Activated CD4-positive, alpha-beta T cell treated with anti-CD3 and anti-CD28 coated beads, Interleukin-2, amount 10 ng/mL, durations not matched to agents 7 days and 5 days (primary cell): ENCODE measurements at regions not wholly inside any gene's neighbourhood (a gene's known extent, or its start where the extent isn't known, plus 50 kb on each side); places are given as distances from the start of the nearest gene placed in this dataset.
A peak's percentile ranks its signal among the peaks of the same experiment; 100 is the strongest.

Source experiments
- CTCF ChIA-PET: fragments of 350-600 bp; sonication (Branson Sonifier 250); formaldehyde crosslinking; loops from one replicate; lab custom pipeline; 2021; ENCODE audit warnings: antibody characterized with exemption; lab: Charles Lee
- POLR2A ChIA-PET: fragments of 350-600 bp; sonication (Branson Sonifier 250); formaldehyde crosslinking; loops from one replicate; lab custom pipeline; 2021; ENCODE audit warnings: antibody characterized with exemption; lab: Charles Lee
- DNase-seq: peaks from one replicate; pipeline ENCODE4 v3.0.0-alpha.2; 2020
- H3K27ac Mint-ChIP-seq: one replicate; pipeline ENCODE4 v1.8.0; 2021; ENCODE audit warnings: mild to moderate bottlenecking, moderate library complexity, mixed read lengths
- H3K27me3 Mint-ChIP-seq: one replicate; pipeline ENCODE4 v1.8.0; 2021; ENCODE audit warnings: mixed read lengths
- H3K36me3 Mint-ChIP-seq: one replicate; pipeline ENCODE4 v1.8.0; 2021; ENCODE audit warnings: low read depth, mixed read lengths
- H3K4me1 Mint-ChIP-seq: one replicate; pipeline ENCODE4 v1.8.0; 2021; ENCODE audit warnings: mixed read lengths
- H3K4me3 Mint-ChIP-seq: one replicate; pipeline ENCODE4 v1.8.0; 2021; ENCODE audit warnings: mild to moderate bottlenecking, moderate library complexity, mixed read lengths
- H3K9me3 Mint-ChIP-seq: one replicate; pipeline ENCODE4 v1.8.0; 2021; ENCODE audit warnings: mixed read lengths

- H3K9me3 Mint-ChIP-seq: peaks cover 5% of the 10 kb centered on the region
- no peak overlapping the region for H3K27ac Mint-ChIP-seq
- H3K4me1 Mint-ChIP-seq: no peaks in the 10 kb centered on the region
- ChIA-PET CTCF (interaction anchor here (0.8 to 6.0 kb wide), 3 partner anchors 14 to 569 kb away, joined by 3 to 38 read pairs (median 3); no protein-coding TSS in a partner anchor), POLR2A (no interaction called here)
- no peak overlapping the region for H3K4me3 Mint-ChIP-seq
- peaks cover 4% of the 10 kb centered on the region for H3K27me3 Mint-ChIP-seq
- no peak for DNase-seq
- H3K36me3 Mint-ChIP-seq: no peaks in the 10 kb centered on the region
These were observed 197.0 kb downstream of the ANAPC1 start for GRCh38 chr2:111686994-111687393.

DNA sequence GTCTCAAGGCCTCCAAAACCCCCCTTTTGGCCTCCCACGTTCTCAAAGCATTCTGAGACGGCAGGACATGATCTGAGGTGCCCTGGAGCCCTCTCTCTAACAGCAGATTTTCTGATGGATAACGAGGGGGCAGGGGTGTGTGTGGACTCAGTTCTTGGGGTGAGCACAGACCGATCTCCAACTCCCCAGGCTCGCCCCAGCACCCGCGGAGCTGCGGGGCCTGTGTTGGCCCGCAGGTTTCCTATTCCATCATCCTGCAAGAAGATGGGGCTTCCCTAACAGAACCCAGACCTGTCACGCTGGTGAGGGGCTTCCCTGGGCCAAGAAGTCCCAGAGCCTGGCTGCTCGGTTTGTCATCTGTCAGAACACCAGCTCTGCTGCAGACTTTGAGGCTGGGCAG, 196.1 kb downstream of the ANAPC1 start:
- no peaks in the 10 kb centered on the region for H3K4me1 Mint-ChIP-seq
- H3K4me3 Mint-ChIP-seq: no peak overlapping the region
- CTCF ChIA-PET: interaction anchor here (6.0 kb wide), 1 partner anchor 13 kb away, joined by 38 read pairs; no protein-coding TSS in a partner anchor
- H3K27me3 Mint-ChIP-seq: peaks cover 9% of the 10 kb centered on the region
- H3K27ac Mint-ChIP-seq: no peak overlapping the region
- H3K9me3 Mint-ChIP-seq: peaks cover 5% of the 10 kb centered on the region
- POLR2A ChIA-PET: no interaction called here
- DNase-seq: no peak
- H3K36me3 Mint-ChIP-seq: no peaks in the 10 kb centered on the region

- Mint-ChIP-seq H3K36me3 (no peaks in the 10 kb centered on the region), H3K4me3 (no peak overlapping the region), H3K9me3 (peaks cover 5% of the 10 kb centered on the region), H3K27me3 (peaks cover 14% of the 10 kb centered on the region), H3K27ac (no peak overlapping the region), H3K4me1 (no peaks in the 10 kb centered on the region)
- ChIA-PET POLR2A (no interaction called here), CTCF (interaction anchor here (6.0 kb wide), 1 partner anchor 12 kb away, joined by 38 read pairs; no protein-coding TSS in a partner anchor)
- no peak for DNase-seq
These were observed 195.5 kb downstream of the ANAPC1 start for GRCh38 chr2:111688482-111688881.

DNA sequence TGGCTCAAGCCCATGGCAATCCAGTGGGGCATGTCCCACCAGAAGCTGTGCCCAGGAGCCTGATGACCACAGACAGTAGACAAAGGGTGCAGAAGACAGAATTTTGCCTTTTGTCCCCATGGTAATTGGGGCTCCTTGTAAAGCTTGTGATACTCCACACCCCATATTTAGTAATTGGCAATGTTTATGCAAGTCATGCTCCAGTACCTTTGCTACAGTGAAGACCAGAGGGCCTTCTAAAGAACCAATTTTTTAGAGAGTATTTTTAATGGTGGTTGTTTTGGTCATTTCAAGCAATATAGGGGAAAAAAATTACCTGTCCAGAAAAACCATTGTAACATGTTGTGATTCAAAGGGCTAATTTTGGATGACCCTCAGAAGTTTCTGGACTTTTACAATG, 194.8 kb downstream of the ANAPC1 start:
- H3K27ac Mint-ChIP-seq: no peak overlapping the region
- no peaks in the 10 kb centered on the region for H3K4me1 Mint-ChIP-seq
- H3K9me3 Mint-ChIP-seq: peaks cover 5% of the 10 kb centered on the region
- CTCF ChIA-PET: interaction anchor here (6.0 kb wide), 1 partner anchor 12 kb away, joined by 38 read pairs; no protein-coding TSS in a partner anchor
- POLR2A ChIA-PET: no interaction called here
- no peak overlapping the region for H3K4me3 Mint-ChIP-seq
- DNase-seq: no peak
- H3K36me3 Mint-ChIP-seq: no peaks in the 10 kb centered on the region
- H3K27me3 Mint-ChIP-seq: peaks cover 16% of the 10 kb centered on the region

GRCh38 chr2:111689941-111690340, 194.1 kb downstream of the ANAPC1 start:
- Mint-ChIP-seq H3K4me3 (no peak overlapping the region), H3K27me3 (peaks cover 21% of the 10 kb centered on the region), H3K9me3 (peaks cover 4% of the 10 kb centered on the region), H3K4me1 (no peaks in the 10 kb centered on the region), H3K36me3 (peaks cover 1% of the 10 kb centered on the region), H3K27ac (no peak overlapping the region)
- POLR2A ChIA-PET: no interaction called here
- CTCF ChIA-PET: interaction anchor here (0.7 to 6.0 kb wide), 3 partner anchors 11 to 824 kb away, joined by 3 to 38 read pairs (median 5); no protein-coding TSS in a partner anchor
- DNase-seq: no peak

DNA sequence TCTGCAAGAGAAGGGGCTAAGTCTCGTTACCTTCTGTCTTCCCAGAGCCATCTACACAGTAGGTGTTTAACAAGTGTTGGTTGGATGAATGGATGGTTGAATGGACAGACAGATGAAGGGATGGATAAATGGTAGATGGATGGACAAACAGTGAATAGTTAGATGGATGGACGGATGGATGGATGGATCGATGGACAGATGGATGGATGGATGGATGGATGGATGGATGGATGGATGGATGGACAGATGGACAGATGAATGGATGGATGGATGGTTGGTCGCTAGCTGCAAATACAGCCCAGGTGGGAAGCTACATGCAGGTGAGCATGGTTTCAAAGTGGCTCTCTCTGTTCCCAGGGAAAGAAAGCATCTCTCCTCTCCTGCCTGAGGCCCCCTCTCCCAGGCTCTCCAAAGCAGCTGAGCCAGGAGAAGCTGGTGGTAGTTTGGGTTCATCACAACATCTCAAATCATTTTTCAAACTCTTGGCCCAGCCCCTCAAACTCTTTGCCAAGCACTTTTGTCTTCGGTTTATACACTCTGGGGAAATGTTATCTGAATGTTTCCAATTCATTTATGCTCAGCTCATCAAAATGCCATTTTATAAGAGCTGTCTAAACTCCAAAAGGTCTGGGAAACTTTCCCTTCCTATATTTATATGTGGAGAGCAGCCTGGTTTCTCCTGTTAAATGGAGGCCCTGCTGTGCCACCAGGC, 192.7 kb downstream of the ANAPC1 start:
- Mint-ChIP-seq H3K27ac (peak overlapping the region; percentile 11), H3K36me3 (peaks cover 2% of the 10 kb centered on the region), H3K4me3 (no peak overlapping the region), H3K9me3 (peaks cover 8% of the 10 kb centered on the region), H3K27me3 (peaks cover 28% of the 10 kb centered on the region), H3K4me1 (no peaks in the 10 kb centered on the region)
- POLR2A ChIA-PET: no interaction called here
- DNase-seq: no peak
- CTCF ChIA-PET: interaction anchor here (0.7 to 6.0 kb wide), 4 partner anchors 9 to 30 kb away, joined by 3 to 38 read pairs (median 3); no protein-coding TSS in a partner anchor

- H3K27me3 Mint-ChIP-seq: peaks cover 28% of the 10 kb centered on the region
- H3K9me3 Mint-ChIP-seq: peaks cover 8% of the 10 kb centered on the region
- ChIA-PET POLR2A (no interaction called here), CTCF (interaction anchor here (0.7 to 6.0 kb wide), 3 partner anchors 8 to 31 kb away, joined by 3 to 38 read pairs (median 3); no protein-coding TSS in a partner anchor)
- no peak overlapping the region for H3K4me3 Mint-ChIP-seq
- DNase-seq: no peak
- no peak overlapping the region for H3K27ac Mint-ChIP-seq
- H3K36me3 Mint-ChIP-seq: peaks cover 2% of the 10 kb centered on the region
- no peaks in the 10 kb centered on the region for H3K4me1 Mint-ChIP-seq
These were observed 191.7 kb downstream of the ANAPC1 start for GRCh38 chr2:111692311-111692710.

DNA sequence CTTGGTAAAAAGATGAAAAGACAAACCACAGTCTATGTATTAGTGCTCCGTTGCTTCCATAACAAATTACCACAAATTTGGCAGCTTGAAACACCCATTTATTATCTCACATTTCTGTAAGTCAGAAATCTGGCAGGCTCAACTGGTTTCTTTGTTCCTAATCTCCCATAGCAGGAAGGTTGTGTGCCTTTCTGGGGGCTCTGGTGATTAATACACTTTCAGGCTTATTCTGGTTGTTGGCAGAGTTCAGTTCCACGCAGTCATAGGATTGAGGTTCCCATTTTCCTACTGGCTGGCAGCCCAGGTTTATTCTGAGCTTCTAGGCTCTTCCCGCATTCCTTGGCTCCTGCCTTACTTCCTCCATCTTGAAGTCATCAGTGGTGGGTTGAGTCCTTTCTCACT, 189.3 kb downstream of the ANAPC1 start:
- H3K27me3 Mint-ChIP-seq: peaks cover 28% of the 10 kb centered on the region
- DNase-seq: no peak
- H3K9me3 Mint-ChIP-seq: peaks cover 8% of the 10 kb centered on the region
- no peak overlapping the region for H3K4me3 Mint-ChIP-seq
- H3K27ac Mint-ChIP-seq: no peak overlapping the region
- H3K36me3 Mint-ChIP-seq: peaks cover 2% of the 10 kb centered on the region
- H3K4me1 Mint-ChIP-seq: peaks cover 17% of the 10 kb centered on the region
- ChIA-PET POLR2A (no interaction called here), CTCF (interaction anchor here (1.1 to 1.2 kb wide), 3 partner anchors 11 to 174 kb away, joined by 3 read pairs; no protein-coding TSS in a partner anchor)

GRCh38 chr2:111695441-111696007, 188.5 kb downstream of the ANAPC1 start:
- no peak overlapping the region for H3K27ac Mint-ChIP-seq
- H3K27me3 Mint-ChIP-seq: peaks cover 28% of the 10 kb centered on the region
- POLR2A ChIA-PET: interaction anchor here (0.6 kb wide), 1 partner anchor 23 kb away, joined by 3 read pairs; no protein-coding TSS in a partner anchor
- H3K4me1 Mint-ChIP-seq: peaks cover 17% of the 10 kb centered on the region
- CTCF ChIA-PET: interaction anchor here (1.1 to 1.2 kb wide), 3 partner anchors 10 to 175 kb away, joined by 3 read pairs; no protein-coding TSS in a partner anchor
- DNase-seq: no peak
- no peak overlapping the region for H3K4me3 Mint-ChIP-seq
- H3K9me3 Mint-ChIP-seq: peaks cover 8% of the 10 kb centered on the region
- H3K36me3 Mint-ChIP-seq: peaks cover 2% of the 10 kb centered on the region

DNA sequence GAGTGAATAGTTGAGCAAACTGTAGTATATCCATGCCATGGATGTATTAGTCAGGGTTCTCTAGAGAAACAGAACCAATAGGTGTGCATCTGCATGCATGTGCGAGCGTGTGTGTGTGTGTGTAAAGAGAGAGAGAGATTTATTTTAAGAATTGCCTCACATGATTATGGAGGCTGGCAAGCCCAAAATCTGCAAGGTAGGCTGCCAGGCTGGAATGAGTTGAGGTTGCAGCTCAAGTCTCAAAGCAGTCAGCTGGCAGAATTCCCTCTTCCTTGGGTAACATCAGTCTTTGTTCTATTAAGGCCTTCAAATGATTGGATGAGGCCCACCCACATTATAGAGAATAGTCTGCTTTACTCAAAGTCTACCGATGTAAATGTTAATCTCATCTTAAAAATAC, 187.8 kb downstream of the ANAPC1 start:
- H3K9me3 Mint-ChIP-seq: peaks cover 6% of the 10 kb centered on the region
- ChIA-PET POLR2A (no interaction called here), CTCF (no interaction called here)
- H3K4me3 Mint-ChIP-seq: no peak overlapping the region
- no peak for DNase-seq
- H3K27me3 Mint-ChIP-seq: peaks cover 24% of the 10 kb centered on the region
- H3K4me1 Mint-ChIP-seq: peaks cover 21% of the 10 kb centered on the region
- no peak overlapping the region for H3K27ac Mint-ChIP-seq
- peaks cover 2% of the 10 kb centered on the region for H3K36me3 Mint-ChIP-seq

- Mint-ChIP-seq H3K4me3 (no peak overlapping the region), H3K36me3 (peaks cover 2% of the 10 kb centered on the region), H3K4me1 (peaks cover 34% of the 10 kb centered on the region), H3K27me3 (peaks cover 20% of the 10 kb centered on the region), H3K9me3 (peaks cover 5% of the 10 kb centered on the region), H3K27ac (no peak overlapping the region)
- CTCF ChIA-PET: interaction anchor here (0.7 to 7.2 kb wide), 3 partner anchors 8 to 947 kb away, joined by 3 to 38 read pairs (median 3); no protein-coding TSS in a partner anchor
- POLR2A ChIA-PET: no interaction called here
- DNase-seq: no peak
These were observed 186.4 kb downstream of the ANAPC1 start for GRCh38 chr2:111697560-111697959.

GRCh38 chr2:111698089-111698488, 185.9 kb downstream of the ANAPC1 start:
- no peak for DNase-seq
- Mint-ChIP-seq H3K27ac (no peak overlapping the region), H3K9me3 (peaks cover 5% of the 10 kb centered on the region), H3K4me3 (no peak overlapping the region), H3K36me3 (peaks cover 2% of the 10 kb centered on the region), H3K27me3 (peaks cover 18% of the 10 kb centered on the region), H3K4me1 (peaks cover 38% of the 10 kb centered on the region)
- ChIA-PET CTCF (interaction anchor here (0.7 to 7.2 kb wide), 4 partner anchors 9 to 947 kb away, joined by 3 to 38 read pairs (median 5); no protein-coding TSS in a partner anchor), POLR2A (no interaction called here)
